GM03348 (cell line): ENCODE measurements at regions not wholly inside any gene's neighbourhood (a gene's known extent, or its start where the extent isn't known, plus 50 kb on each side); places are given as distances from the start of the nearest gene placed in this dataset.
"Not testable (repeated sequence)": the region's sequence is repeated elsewhere in the genome, so short reads cannot be mapped to it uniquely, and the experiment has no call there.

ENCODE experiments used
- DNase-seq: peaks from one replicate; pipeline ENCODE4 v3.0.0; 2012; ENCODE audit warnings: low spot score

GRCh38 chr12:25793196-25793595, 165.3 kb upstream of the RASSF8 start:
- DNase-seq = no peak

GRCh38 chr12:25794571-25794970, 163.9 kb upstream of the RASSF8 start:
- DNase-seq = no peak

- peak; percentile 11 for DNase-seq
Observed at GRCh38 chr12:25796523-25797000, 161.9 kb upstream of the RASSF8 start.

GRCh38 chr12:25797386-25797785, 161.1 kb upstream of the RASSF8 start:
- no peak for DNase-seq

- DNase-seq = no peak
Observed at GRCh38 chr12:25797949-25798348, 160.5 kb upstream of the RASSF8 start.

- no peak for DNase-seq
Observed at GRCh38 chr12:25800101-25800500, 158.4 kb upstream of the RASSF8 start.

GRCh38 chr12:25801734-25802133, 156.7 kb upstream of the RASSF8 start:
- no peak for DNase-seq

GRCh38 chr12:25802143-25802542, 156.3 kb upstream of the RASSF8 start:
- DNase-seq = no peak

- DNase-seq = not testable (repeated sequence)
Observed at GRCh38 chr12:25803029-25803664, 155.3 kb upstream of the RASSF8 start.

- not testable (repeated sequence) for DNase-seq
Observed at GRCh38 chr12:25804286-25804685, 154.2 kb upstream of the RASSF8 start.

GRCh38 chr12:25806271-25806670, 152.2 kb upstream of the RASSF8 start:
- DNase-seq = no peak

GRCh38 chr12:25808604-25809003, 149.9 kb upstream of the RASSF8 start:
- DNase-seq = no peak

- no peak for DNase-seq
Observed at GRCh38 chr12:25810683-25811082, 147.8 kb upstream of the RASSF8 start.

- DNase-seq = peak; percentile 33
Observed at GRCh38 chr12:25811656-25812126, 146.8 kb upstream of the RASSF8 start.

- no peak for DNase-seq
Observed at GRCh38 chr12:25812295-25812694, 146.2 kb upstream of the RASSF8 start.

GRCh38 chr12:25813843-25814242, 144.6 kb upstream of the RASSF8 start:
- no peak for DNase-seq

GRCh38 chr12:25816637-25817036, 141.8 kb upstream of the RASSF8 start:
- no peak for DNase-seq

- no peak for DNase-seq
Observed at GRCh38 chr12:25817166-25817565, 141.3 kb upstream of the RASSF8 start.

- no peak for DNase-seq
Observed at GRCh38 chr12:25818596-25819390, 139.7 kb upstream of the RASSF8 start.

GRCh38 chr12:25819691-25820090, 138.8 kb upstream of the RASSF8 start:
- no peak for DNase-seq

GRCh38 chr12:25822281-25822680, 136.2 kb upstream of the RASSF8 start:
- DNase-seq = no peak

- no peak for DNase-seq
Observed at GRCh38 chr12:25824734-25825133, 133.7 kb upstream of the RASSF8 start.

GRCh38 chr12:25825446-25825845, 133.0 kb upstream of the RASSF8 start:
- DNase-seq = no peak
